ENCODE measurements at regions not wholly inside any gene's neighbourhood (a gene's known extent, or its start where the extent isn't known, plus 50 kb on each side); places are given as distances from the start of the nearest gene placed in this dataset.

GRCh38 chr1:168490306-168490705, 53.5 kb downstream of the XCL2 start:
- no peak for TF ChIP-seq POLR2A (IDR thresholded peaks at IDR 0.05)
- TF ChIP-seq, protein P1, sequence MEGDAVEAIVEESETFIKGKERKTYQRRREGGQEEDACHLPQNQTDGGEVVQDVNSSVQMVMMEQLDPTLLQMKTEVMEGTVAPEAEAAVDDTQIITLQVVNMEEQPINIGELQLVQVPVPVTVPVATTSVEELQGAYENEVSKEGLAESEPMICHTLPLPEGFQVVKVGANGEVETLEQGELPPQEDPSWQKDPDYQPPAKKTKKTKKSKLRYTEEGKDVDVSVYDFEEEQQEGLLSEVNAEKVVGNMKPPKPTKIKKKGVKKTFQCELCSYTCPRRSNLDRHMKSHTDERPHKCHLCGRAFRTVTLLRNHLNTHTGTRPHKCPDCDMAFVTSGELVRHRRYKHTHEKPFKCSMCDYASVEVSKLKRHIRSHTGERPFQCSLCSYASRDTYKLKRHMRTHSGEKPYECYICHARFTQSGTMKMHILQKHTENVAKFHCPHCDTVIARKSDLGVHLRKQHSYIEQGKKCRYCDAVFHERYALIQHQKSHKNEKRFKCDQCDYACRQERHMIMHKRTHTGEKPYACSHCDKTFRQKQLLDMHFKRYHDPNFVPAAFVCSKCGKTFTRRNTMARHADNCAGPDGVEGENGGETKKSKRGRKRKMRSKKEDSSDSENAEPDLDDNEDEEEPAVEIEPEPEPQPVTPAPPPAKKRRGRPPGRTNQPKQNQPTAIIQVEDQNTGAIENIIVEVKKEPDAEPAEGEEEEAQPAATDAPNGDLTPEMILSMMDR (IDR thresholded peaks at IDR 0.05): no peak

All from right lobe of liver (tissue), 4 donors.